ENCODE measurements at regions not wholly inside any gene's neighbourhood (a gene's known extent, or its start where the extent isn't known, plus 50 kb on each side); places are given as distances from the start of the nearest gene placed in this dataset.
A peak's percentile ranks its signal among the peaks of the same experiment; 100 is the strongest.

DNA sequence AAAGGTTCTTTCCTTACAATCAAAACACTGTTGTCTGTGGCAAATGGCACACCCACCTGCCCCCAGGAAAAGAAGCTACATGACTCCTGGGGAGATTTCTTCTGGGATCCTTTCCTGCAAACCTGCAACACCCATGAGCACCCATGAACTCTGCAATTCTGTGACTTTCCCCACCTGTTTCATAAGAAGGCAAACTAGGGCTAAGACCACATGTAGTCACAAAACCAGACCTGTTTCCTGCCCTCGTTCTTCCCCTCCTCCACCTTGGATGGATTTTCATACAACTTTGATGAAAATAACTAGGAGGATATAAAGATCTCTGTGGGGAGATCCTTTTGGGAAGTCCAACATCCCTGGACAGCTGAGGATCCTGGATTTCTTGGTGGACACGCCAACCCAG is 1084.7 kb downstream of the BCL11B start:
- no peak for DNase-seq (ENCODE audit: low spot score)

DNA sequence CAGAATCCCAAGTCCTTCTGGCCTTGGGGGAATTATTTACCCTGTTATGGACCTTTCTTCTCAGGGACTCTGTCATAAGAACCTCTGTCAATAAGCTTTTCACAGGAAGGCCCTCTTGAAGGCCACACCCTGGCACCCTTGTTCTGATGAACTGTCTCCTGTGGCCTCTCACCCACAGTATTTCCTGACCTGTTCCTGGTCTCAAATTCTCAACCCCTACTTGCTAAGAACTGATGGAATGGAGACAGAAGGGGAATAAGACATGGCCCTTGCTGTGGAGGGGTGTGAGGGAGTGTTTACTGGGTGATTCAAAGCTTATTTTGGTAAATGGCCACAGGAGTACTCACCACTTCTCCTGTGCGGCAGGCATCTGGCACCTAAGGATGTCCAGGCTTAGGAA is 1082.9 kb downstream of the BCL11B start:
- peak; percentile 52 for DNase-seq (ENCODE audit: low spot score)

DNA sequence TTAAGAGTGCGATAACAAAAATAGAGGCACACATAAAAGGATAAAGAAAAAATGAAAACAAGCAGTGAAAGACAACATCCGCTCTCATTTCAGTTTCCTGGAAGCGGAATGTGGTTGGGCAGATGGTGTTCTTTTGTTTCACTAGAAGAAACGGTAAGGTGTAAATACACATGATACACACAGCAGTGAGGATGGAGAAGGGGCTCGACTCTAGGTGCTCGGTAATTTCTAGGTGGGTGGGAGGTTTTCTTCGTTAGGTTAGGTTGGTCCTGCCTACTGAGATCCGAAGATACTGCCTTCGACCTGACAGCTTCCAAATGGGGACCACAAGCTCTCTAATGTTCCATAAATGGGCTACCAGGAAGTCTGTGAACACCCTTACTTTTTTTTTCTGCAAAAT is 1082.5 kb downstream of the BCL11B start:
- DNase-seq (ENCODE audit: low spot score), result peak; percentile 79

DNA sequence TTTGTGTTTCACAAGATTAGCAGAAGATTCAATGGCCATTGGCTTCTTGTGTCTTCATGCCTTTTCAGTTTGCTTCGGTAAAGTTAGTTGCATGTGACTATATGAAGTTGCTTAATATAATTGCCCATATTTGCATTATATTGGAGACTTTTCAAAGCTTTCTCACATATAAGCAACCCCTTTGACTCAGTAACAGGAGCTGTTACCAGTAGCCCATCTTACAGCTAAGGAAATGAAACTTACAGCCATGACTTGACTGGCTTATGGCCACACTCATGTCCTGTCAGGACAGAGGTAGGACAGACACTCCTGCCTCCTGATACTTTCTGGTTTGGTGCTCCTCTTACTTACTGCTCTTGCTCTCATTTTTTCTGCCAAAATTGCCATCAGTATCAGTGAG is 1082.1 kb downstream of the BCL11B start:
- no peak for DNase-seq (ENCODE audit: low spot score)

DNA sequence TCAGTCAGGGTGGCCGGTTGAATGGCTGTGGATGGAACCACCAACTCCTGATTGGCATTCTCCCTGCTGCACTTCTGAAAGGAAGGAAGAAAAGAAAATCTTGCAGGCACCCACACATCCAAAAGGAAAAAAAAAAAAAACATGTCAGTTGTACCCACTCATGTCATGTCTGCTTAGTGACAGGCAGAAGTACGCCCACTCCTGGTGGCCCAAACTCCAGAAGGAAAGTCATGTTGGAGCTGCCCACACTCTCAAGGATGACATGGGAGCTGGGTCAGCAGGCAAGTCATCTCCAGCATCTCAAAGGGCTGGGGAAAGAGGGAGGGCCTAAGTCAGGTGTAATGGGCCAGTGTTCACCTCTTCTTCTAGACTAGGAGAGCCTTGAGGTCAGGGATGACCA is 1079.1 kb downstream of the BCL11B start:
- DNase-seq (ENCODE audit: low spot score), result no peak

- no peak for DNase-seq (ENCODE audit: low spot score)
Observed at GRCh38 chr14:98194821-98195220, 1077.2 kb downstream of the BCL11B start.

- DNase-seq (ENCODE audit: low spot score), result no peak
Observed at GRCh38 chr14:98195256-98195655, 1076.7 kb downstream of the BCL11B start.

- DNase-seq (ENCODE audit: low spot score), result no peak
Observed at GRCh38 chr14:98197933-98198332, 1074.1 kb downstream of the BCL11B start.

GRCh38 chr14:98198385-98198784 is 1073.6 kb downstream of the BCL11B start:
- DNase-seq (ENCODE audit: low spot score), result peak; percentile 63

DNA sequence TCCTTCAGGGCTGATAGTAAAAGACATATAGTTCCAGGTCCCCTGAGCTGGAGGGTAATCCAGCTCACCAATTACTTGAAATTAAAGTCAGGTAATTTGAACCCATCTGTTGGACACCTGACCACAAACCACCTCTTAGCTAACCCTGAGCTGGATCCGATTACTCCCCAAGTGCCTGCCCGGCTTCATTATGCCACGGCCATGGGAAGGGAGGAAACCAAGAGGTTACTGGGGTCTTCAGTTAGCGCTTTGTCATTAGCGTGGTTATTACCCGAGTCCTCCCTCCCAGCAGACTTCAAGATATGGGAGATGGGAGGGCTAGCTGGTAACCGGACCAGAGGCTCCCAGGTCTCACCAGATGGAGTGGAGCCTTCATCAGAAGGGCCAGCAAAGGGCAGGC is 1071.4 kb downstream of the BCL11B start:
- DNase-seq (ENCODE audit: low spot score), result no peak

DNA sequence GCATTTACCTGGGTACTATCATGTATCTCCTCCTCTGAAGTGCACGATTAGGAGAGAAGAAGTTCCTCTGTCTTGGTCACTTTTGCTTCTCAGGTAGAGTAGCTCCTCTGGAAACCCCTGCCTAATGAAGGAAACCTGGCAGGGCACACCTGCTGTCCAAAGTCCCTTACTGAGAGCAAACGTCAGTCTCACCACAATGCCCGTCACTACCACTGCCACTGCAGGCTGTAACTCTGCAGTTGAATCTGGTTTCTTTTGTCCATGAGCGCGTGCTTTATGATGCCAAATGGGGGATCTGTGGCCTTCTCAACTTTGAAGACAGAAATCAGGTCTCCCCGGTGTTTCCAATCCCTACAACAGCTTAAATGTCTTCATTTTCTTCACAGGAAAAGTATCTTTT is 1068.6 kb downstream of the BCL11B start:
- no peak for DNase-seq (ENCODE audit: low spot score)

DNA sequence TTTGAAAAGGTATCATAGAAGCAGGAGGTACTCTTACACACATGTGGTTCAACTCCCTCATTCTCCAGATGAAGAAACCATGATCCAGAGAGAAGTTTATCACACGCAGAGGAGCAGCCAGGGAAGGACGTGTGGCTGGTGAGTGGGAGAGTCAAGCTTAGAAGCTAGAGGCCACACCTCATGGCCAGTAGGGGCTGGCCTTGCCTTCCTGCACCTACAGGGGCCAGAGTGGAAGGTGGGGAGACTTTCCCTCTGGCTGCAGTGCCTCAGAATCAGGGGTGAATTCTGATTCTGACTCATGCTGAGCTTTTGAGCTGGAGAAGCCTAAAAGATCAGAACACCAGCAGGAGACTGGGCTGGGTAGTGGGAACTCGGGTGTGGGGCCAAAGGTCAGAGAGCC is 1067.9 kb downstream of the BCL11B start:
- no peak for DNase-seq (ENCODE audit: low spot score)

GRCh38 chr14:98207415-98207814 is 1064.6 kb downstream of the BCL11B start:
- DNase-seq (ENCODE audit: low spot score), result no peak

DNA sequence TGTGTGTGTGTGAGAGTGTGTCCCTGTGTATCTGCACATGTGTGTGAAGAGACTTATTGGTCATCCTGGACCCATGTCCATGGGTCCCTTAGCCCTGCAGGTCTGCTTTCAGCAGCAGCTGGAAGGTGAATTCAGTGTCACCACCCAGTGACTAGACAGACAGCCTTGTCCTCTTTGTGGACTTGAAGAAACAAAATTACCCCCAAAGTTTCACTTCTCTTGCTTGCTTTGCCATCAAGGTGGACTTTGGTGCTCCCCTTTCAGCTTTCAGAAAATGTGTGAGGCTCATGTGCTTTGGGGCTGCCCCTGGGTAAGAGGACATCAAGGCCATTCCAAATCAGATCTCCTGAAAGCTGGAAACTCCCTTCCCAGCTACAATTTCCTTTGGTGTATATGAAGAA is 1063.8 kb downstream of the BCL11B start:
- DNase-seq (ENCODE audit: low spot score), result no peak

DNA sequence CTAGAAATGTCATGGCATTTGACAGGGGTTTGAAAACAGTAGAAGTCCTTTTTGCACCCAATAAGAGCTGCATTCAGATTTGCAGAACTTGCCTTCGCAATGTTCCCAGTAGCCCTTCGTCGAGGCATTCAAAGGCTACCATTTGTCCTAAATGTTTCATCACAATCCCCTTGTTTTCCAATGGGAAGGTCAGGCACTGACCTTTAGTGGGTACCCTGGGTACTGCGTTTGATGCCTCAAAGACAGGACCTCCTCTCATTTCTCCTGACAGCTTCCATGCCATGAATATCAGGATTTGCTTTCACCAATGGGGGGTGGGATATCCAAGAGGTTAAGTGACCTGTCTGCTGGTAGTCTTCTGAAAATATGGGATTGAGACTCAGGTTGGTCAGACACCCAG is 1063.1 kb downstream of the BCL11B start:
- no peak for DNase-seq (ENCODE audit: low spot score)

DNA sequence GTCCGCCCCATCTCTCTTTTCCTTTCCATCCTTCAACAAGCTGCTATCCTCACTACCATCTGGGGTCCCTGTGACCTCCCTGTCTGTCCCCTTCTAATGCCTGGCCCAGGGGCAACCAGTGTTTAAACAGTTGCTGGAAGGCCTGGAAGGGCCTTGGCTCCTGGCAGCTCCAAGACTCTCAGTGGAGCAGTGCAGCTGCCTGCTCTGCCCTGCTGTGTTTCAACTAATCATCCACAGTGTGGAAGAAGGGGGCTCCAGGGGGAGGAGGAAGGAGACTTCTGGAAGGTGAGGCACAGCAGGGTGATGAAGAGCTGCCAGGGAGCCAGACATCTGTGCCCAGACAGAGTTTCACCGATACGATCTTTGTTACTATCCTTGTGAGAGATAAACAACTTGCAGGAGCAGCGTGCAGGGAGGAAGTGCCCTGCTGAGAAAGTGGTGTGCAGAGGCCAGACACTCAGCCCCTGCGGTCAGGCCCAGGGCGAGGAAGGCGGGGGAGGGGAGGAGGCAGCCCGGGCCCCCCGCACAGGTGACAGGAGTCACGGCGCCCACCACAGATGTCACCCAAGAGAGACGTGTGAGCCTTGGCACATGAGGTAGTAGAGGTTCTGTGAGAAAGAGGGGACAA is 1061.8 kb downstream of the BCL11B start:
- peak; percentile 62 for DNase-seq (ENCODE audit: low spot score)

DNA sequence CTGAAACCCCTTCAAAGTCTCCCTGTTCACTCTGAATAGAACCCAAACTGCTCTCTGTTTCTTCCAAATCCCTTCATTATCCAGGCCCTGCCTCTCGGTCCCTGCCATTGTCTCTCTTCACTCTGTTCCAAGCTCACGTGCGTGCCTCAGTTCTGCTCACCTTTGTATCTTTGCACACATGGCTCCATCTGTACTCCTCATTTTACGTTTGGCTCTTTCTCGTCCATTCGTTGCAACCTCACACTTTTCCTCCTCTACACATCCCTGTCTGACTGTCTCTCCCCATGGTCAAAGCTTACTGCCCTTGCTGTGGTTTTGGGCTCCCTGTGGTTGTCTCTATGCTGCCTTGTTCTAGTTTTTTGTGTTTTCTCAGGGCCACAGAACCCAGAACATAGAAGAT is 1054.5 kb downstream of the BCL11B start:
- DNase-seq (ENCODE audit: low spot score), result no peak

- no peak for DNase-seq (ENCODE audit: low spot score)
Observed at GRCh38 chr14:98218218-98218617, 1053.8 kb downstream of the BCL11B start.

DNA sequence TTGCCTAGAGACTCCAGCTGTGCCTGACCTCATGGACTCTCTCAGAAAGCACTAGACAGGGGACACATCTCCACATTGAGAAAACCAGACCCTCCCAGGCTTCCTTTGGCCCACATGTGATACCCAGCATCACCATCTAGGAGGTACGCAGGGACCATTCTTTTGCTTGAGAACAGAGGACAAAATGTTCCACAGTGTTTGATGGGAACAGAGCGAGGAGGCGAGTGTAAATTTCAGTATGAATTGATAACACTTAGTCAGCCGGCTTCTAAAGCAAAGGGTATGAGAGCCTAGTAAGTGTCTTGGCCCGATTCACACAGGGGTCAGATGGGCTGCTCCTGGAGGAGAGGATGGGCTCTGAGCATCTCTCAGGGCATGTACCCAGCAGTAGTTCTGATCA is 1052.4 kb downstream of the BCL11B start:
- DNase-seq (ENCODE audit: low spot score), result no peak

DNA sequence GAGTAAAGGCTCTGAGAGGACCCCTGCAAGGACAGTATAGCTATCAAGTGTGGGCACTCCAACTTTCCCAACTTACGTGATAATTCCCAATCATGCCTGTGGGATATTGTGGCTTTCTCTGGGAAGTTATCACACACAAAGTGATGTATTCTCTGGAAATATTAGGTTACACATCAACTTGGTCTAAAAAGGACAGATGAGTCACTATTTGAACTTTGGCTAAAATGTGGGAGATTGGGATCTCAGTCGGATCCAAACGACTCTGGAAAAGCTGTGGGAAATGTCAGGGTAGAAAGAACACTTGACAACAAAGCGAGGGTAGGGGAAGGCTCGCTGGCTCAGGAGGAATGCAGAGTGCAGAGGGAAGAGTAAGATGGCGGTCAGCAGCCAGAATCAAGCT is 1048.9 kb downstream of the BCL11B start:
- DNase-seq (ENCODE audit: low spot score), result no peak

DNA sequence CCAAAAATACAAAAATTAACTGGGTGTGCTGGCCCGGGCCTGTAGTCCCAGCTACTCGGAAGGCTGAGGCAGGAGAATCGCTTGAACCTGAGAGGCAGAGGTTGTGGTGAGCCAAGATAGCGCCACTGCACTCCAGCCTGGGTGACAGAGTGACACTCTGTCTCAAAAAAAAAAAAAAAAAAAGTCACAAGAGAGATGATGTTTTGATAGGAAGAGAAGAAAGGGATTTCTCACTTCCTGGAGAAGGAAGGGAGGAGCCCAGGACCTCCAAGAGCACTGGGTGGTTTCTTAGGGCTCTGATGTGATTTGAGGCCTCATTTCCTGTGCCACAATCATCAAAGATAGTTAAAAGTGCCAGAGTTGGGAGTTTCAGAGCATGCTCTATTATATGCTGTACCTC is 1048.3 kb downstream of the BCL11B start:
- DNase-seq (ENCODE audit: low spot score), result peak; percentile 80

DNA sequence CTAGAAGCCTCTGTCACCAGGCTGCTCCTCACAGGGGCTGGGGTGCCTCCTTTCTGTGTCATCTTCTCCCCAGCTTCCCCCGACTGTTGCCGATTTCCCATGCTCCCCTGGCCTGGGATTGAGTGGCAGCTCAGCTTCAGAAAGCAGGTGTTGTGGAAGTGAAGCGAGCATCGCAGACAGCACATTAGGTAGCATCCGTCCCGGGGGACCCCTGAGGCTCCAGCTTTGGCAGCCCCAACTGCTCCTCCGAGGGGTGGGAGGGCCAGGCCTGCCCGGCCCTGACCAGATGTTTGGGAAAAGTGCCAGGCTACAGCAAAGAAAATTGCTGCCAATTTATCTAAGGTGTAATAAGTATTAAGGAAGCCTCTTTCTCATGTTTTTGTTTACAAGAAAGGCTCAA is 1045.6 kb downstream of the BCL11B start:
- no peak for DNase-seq (ENCODE audit: low spot score)

- peak; percentile 20 for DNase-seq (ENCODE audit: low spot score)
Observed at GRCh38 chr14:98227000-98227726, 1044.8 kb downstream of the BCL11B start.

- no peak for DNase-seq (ENCODE audit: low spot score)
Observed at GRCh38 chr14:98227727-98228111, 1044.3 kb downstream of the BCL11B start.

Measured in CD4-positive, alpha-beta T cell treated with Interleukin-15 for 4 hours (primary cell).